ENCODE measurements at regions not wholly inside any gene's neighbourhood (a gene's known extent, or its start where the extent isn't known, plus 50 kb on each side); places are given as distances from the start of the nearest gene placed in this dataset.

DNA sequence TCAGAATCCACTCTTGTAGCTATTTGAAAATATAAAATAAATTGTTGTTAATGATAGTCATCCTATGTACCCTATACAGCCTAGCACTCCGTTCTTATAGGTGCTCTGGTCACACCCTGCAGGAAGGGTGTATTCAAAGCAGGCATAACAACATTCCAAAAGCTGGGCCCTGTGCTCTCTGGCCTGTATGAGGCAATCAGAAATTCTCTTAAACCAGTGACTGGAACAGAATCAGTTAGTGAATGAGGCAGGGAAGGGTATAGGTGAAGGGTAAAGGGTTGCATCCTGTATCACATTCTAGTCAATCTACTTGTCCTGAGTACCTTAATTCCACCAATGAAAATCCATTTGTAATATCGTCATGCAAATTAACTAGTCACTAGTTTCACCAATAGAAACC lies 154.5 kb upstream of the ZNF217 start:
- TF ChIP-seq CTCF (IDR thresholded peaks at IDR 0.05) (no peak), POLR2AphosphoS5 (IDR thresholded peaks at IDR 0.05) (no peak), POLR2A (IDR thresholded peaks at IDR 0.05) (no peak)

Data from breast epithelium (tissue), 3 donors.